AG04450 (cell line): ENCODE measurements at regions not wholly inside any gene's neighbourhood (a gene's known extent, or its start where the extent isn't known, plus 50 kb on each side); places are given as distances from the start of the nearest gene placed in this dataset.

Source experiments
- CTCF ChIA-PET: fragments of 300-600, 350-600 bp; formaldehyde crosslinking; extraction: SDS; loops from one replicate; lab custom pipeline; 2022; ENCODE audit warnings: antibody characterized with exemption, inconsistent platforms; lab: Charles Lee
- POLR2A ChIA-PET: fragments of 350-600 bp; formaldehyde crosslinking; extraction: SDS; loops from one replicate; lab custom pipeline; 2021; ENCODE audit warnings: antibody characterized with exemption, inconsistent platforms; lab: Yijun Ruan, JAX
- DNase-seq: peaks from one replicate; pipeline ENCODE4 v3.0.0-alpha.2; 2011; ENCODE audit warnings: low read depth, low spot score
- H3K27ac ChIP-seq: one replicate; pipeline ENCODE4 v1.5.1; 2012; ENCODE audit warnings: low read depth, low read length, control low read depth
- H3K27me3 ChIP-seq: one replicate; pipeline ENCODE4 v1.6.0; 2012; ENCODE audit warnings: low read length; ENCODE audit not compliant: control insufficient read depth, insufficient read depth
- H3K4me3 ChIP-seq: 2 replicates; pipeline ENCODE4 v1.5.1; 2011; ENCODE audit warnings: mild to moderate bottlenecking, low read depth, low read length, control low read depth
- H3K9me3 ChIP-seq: 2 replicates; pipeline ENCODE4 v1.5.1; 2012; ENCODE audit warnings: low read length; ENCODE audit not compliant: control insufficient read depth, insufficient read depth
- TF ChIP-seq, protein P1 (sequence below): IDR thresholded peaks from 2 replicates; pipeline ENCODE4 v1.5.1; 2011; ENCODE audit warnings: low read depth, low read length, control low read depth, inconsistent platforms

DNA sequence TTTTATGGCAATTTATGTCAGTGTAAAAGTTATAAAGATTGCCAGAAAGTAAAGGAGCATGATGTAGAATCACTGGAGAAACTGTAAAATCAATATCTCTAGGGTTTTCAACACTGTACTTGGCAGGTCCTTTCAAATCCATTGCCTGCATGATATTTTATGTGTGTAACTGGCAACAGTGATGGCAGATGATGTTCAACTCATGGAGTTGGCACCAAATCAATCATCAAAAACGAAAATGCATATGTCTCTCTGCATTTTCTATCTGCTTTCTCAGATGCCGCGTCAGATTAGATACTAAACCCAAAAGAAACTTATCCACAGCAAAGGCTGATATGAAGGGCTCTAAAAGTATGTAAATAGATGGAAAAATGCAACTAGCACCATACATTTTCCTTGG lies 1395.5 kb upstream of the PIK3C3 start:
- H3K27me3 ChIP-seq, result no peaks in the 10 kb centered on the region
- TF ChIP-seq, protein P1, sequence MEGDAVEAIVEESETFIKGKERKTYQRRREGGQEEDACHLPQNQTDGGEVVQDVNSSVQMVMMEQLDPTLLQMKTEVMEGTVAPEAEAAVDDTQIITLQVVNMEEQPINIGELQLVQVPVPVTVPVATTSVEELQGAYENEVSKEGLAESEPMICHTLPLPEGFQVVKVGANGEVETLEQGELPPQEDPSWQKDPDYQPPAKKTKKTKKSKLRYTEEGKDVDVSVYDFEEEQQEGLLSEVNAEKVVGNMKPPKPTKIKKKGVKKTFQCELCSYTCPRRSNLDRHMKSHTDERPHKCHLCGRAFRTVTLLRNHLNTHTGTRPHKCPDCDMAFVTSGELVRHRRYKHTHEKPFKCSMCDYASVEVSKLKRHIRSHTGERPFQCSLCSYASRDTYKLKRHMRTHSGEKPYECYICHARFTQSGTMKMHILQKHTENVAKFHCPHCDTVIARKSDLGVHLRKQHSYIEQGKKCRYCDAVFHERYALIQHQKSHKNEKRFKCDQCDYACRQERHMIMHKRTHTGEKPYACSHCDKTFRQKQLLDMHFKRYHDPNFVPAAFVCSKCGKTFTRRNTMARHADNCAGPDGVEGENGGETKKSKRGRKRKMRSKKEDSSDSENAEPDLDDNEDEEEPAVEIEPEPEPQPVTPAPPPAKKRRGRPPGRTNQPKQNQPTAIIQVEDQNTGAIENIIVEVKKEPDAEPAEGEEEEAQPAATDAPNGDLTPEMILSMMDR, result no peak
- no peaks in the 10 kb centered on the region for H3K9me3 ChIP-seq
- ChIA-PET CTCF (no interaction called here), POLR2A (no interaction called here)
- no peak for DNase-seq
- no peak overlapping the region for H3K27ac ChIP-seq
- no peak overlapping the region for H3K4me3 ChIP-seq

DNA sequence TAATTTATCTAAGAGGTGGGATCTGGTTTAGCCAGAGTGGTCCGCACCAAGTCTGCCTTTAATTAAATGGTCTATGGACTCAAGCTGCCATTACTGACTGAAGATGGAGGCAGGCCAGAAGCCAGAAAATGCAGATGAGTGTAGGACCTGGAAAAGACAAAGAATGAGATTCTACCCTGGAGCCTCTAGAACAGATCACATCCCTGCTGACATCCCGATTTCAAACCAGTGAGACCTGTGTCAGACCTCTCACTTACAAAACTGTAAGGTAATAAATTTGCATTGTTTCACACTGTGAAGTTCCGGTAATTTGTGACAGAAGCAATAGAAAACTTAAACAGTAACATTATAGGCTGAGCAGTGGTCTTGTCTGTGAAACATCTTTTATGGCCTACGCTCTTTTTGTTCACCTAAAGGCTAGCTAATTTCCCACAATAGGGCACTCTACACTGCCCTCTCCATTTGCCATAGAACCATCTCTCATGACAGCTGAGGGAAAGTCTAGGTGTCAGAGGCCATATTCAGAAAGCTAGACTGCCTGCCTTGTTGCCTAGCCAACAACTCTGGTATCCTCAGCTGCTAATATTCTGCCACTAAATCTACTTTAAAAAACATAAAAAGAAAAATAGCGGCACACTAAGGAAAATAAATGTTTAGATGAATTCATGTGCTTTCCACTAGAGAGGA lies 1396.2 kb upstream of the PIK3C3 start:
- Histone ChIP-seq H3K9me3 (no peaks in the 10 kb centered on the region), H3K27me3 (no peaks in the 10 kb centered on the region), H3K4me3 (no peak overlapping the region), H3K27ac (no peak overlapping the region)
- ChIA-PET CTCF (no interaction called here), POLR2A (no interaction called here)
- DNase-seq, result no peak
- TF ChIP-seq, protein P1, result no peak

DNA sequence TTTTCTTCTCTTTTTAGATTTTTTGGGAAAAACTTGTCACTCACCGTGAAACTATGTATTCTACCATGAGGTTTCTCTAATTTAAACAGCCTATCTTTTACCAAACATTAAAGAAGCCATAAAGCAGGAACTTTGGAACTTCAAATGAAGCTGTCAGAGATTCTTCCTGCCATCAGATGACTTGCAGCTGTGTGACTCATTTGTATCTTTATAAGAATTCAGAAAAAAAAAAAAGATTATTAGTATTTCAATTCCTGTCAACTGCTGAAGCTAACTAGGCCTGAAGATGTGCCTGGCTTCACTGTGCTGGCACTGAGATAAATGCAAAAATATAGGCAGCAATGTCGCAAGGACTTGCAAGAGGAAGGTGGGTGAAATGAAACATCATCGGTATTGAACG lies 1399.1 kb upstream of the PIK3C3 start:
- Histone ChIP-seq H3K27me3 (no peaks in the 10 kb centered on the region), H3K27ac (no peak overlapping the region), H3K9me3 (no peaks in the 10 kb centered on the region), H3K4me3 (no peak overlapping the region)
- TF ChIP-seq, protein P1, result no peak
- CTCF ChIA-PET, result interaction anchor here (0.5 kb wide), 1 partner anchor 799 kb away, joined by 4 read pairs; no protein-coding TSS in a partner anchor
- peak; percentile 20 for DNase-seq
- POLR2A ChIA-PET, result interaction anchor here (0.7 kb wide), 1 partner anchor 298 kb away, joined by 3 read pairs; no protein-coding TSS in a partner anchor

DNA sequence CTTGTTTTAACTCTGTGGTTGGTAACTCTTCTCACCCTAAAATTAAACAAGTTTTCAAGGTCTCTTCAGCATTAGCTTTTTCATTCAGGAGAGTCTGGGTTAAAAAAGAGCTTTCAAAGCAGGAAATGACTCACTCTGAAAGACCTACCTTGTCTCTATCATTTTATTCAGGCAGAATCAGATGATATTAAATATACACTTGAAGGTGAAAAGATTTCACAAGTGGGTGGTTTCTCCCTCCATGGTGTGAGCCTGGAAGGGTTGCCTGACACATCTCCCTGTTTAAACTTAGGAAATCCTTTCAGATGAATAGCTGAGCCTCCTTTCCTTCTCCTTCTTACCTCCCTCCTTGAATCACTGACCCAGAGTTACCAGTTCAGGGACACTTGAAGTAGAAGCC lies 1402.0 kb upstream of the PIK3C3 start:
- Histone ChIP-seq H3K9me3 (no peaks in the 10 kb centered on the region), H3K27ac (no peak overlapping the region), H3K4me3 (no peak overlapping the region), H3K27me3 (no peaks in the 10 kb centered on the region)
- TF ChIP-seq, protein P1, result no peak
- ChIA-PET POLR2A (interaction anchor here (0.6 kb wide), 1 partner anchor 27 kb away, joined by 3 read pairs; no protein-coding TSS in a partner anchor), CTCF (interaction anchor here (0.6 to 1.2 kb wide), 2 partner anchors 18 to 544 kb away, joined by 3 read pairs; no protein-coding TSS in a partner anchor)
- DNase-seq, result no peak

DNA sequence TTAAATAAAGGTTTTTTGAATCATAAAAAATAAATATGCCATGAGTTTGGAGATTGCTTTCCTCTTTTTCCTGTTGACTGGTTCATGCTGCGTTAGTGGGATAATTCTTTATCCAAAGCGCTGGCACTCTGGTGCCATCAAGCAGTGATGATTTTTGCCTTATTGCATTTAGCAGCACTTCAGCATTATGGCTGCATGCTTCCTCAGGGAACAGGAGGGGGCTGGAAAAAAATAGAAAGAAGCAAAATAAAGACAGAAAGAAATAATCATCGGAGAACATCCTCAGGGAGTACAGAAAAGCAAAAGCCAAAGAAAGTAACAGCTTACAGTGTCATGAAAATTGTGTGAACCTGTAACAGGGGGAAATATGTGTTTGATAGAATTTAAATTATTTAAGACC lies 1408.2 kb upstream of the PIK3C3 start:
- TF ChIP-seq, protein P1, result no peak
- DNase-seq, result no peak
- Histone ChIP-seq H3K9me3 (no peaks in the 10 kb centered on the region), H3K4me3 (no peak overlapping the region), H3K27me3 (no peaks in the 10 kb centered on the region), H3K27ac (no peak overlapping the region)
- POLR2A ChIA-PET, result no interaction called here
- CTCF ChIA-PET, result no interaction called here
